Liver (tissue), 8 donors: ENCODE measurements at regions not wholly inside any gene's neighbourhood (a gene's known extent, or its start where the extent isn't known, plus 50 kb on each side); places are given as distances from the start of the nearest gene placed in this dataset.

Experiments
- DNase-seq: peaks from one replicate; pipeline ENCODE4 v3.0.0-alpha.2; 2017; ENCODE audit warnings: low spot score
- H3K27ac ChIP-seq, 2 donors: one replicate each; pipeline ENCODE4 v1.7.0; 2013; ENCODE audit warnings: inconsistent platforms in 2 of 2, low read length in 2 of 2, control low read depth in 1 of 2, low read depth in 1 of 2, mild to moderate bottlenecking in 1 of 2
- H3K27me3 ChIP-seq, 4 donors: one replicate each; pipeline versions ENCODE4 v1.6.1 to v1.7.0; 2013; ENCODE audit warnings: low read length in 3 of 4, inconsistent platforms in 1 of 4, mild to moderate bottlenecking in 1 of 4, moderate library complexity in 1 of 4; ENCODE audit not compliant: control insufficient read depth in 4 of 4, insufficient read depth in 4 of 4
- H3K36me3 ChIP-seq, 4 donors: one replicate each; pipeline versions ENCODE4 v1.6.1 to v1.7.0; 2013; ENCODE audit warnings: low read length in 3 of 4, mild to moderate bottlenecking in 3 of 4, low read depth in 1 of 4, moderate library complexity in 1 of 4; ENCODE audit not compliant: control insufficient read depth in 4 of 4, insufficient read depth in 3 of 4
- H3K4me1 ChIP-seq, 4 donors: one replicate each; pipeline versions ENCODE4 v1.6.1 to v1.7.0; 2013; ENCODE audit warnings: low read length in 3 of 4, mild to moderate bottlenecking in 3 of 4, moderate library complexity in 1 of 4; ENCODE audit not compliant: control insufficient read depth in 4 of 4, insufficient read depth in 4 of 4
- H3K4me3 ChIP-seq, 3 donors: one replicate each; pipeline versions ENCODE4 v1.6.1 to v1.7.0; 2013; ENCODE audit warnings: low read length in 3 of 3, control low read depth in 1 of 3, low read depth in 1 of 3, mild to moderate bottlenecking in 1 of 3
- H3K9ac ChIP-seq, 2 donors: one replicate each; pipeline ENCODE4 v1.7.0; 2013; ENCODE audit warnings: low read length in 2 of 2, mild to moderate bottlenecking in 2 of 2, moderate library complexity in 2 of 2, control low read depth in 1 of 2, low read depth in 1 of 2
- H3K9me3 ChIP-seq, 4 donors: one replicate each; pipeline versions ENCODE4 v1.6.1 to v1.7.0; 2013; ENCODE audit warnings: low read length in 3 of 4; ENCODE audit not compliant: control insufficient read depth in 4 of 4
- ATF3 ChIP-seq: IDR thresholded peaks from 2 replicates; pipeline ENCODE4 v1.6.1; 2016; ENCODE audit warnings: antibody characterized with exemption
- EGR1 ChIP-seq, 2 donors: IDR thresholded peaks; 2 replicates each; pipeline ENCODE4 v1.6.1; 2016 to 2018; ENCODE audit warnings: antibody characterized with exemption in 2 of 2, low read depth in 2 of 2
- FOXA1 ChIP-seq: IDR thresholded peaks from 2 replicates; pipeline ENCODE4 v1.6.1; 2016; ENCODE audit warnings: antibody characterized with exemption
- FOXA2 ChIP-seq: IDR thresholded peaks from 2 replicates; pipeline ENCODE4 v1.6.1; 2016; ENCODE audit warnings: antibody characterized with exemption
- GABPA ChIP-seq, 2 donors: IDR thresholded peaks in 1 of 2; conservative IDR thresholded peaks in 1 of 2; 2 replicates each; pipeline ENCODE4 v1.6.1; 2016; ENCODE audit warnings: antibody characterized with exemption in 2 of 2, mild to moderate bottlenecking in 1 of 2, moderate library complexity in 1 of 2
- HNF4A ChIP-seq, 2 donors: conservative IDR thresholded peaks; 2 replicates each; pipeline ENCODE4 v1.6.1; 2016; ENCODE audit warnings: antibody characterized with exemption in 2 of 2, mild to moderate bottlenecking in 2 of 2
- HNF4G ChIP-seq: IDR thresholded peaks from 2 replicates; pipeline ENCODE4 v1.6.1; 2016; ENCODE audit warnings: antibody characterized with exemption
- JUND ChIP-seq, 2 donors: IDR thresholded peaks; 2 replicates each; pipeline ENCODE4 v1.6.1; 2016; ENCODE audit warnings: antibody characterized with exemption in 2 of 2
- MAX ChIP-seq: IDR thresholded peaks from 2 replicates; pipeline ENCODE4 v1.6.1; 2016; ENCODE audit warnings: antibody characterized with exemption
- NR2F2 ChIP-seq: IDR thresholded peaks from 2 replicates; pipeline ENCODE4 v1.6.1; 2016; ENCODE audit warnings: antibody characterized with exemption
- RAD21 ChIP-seq, 2 donors: IDR thresholded peaks; 2 replicates each; pipeline ENCODE4 v1.6.1; 2016; ENCODE audit warnings: antibody characterized with exemption in 2 of 2, mild to moderate bottlenecking in 2 of 2
- RXRA ChIP-seq, 2 donors: IDR thresholded peaks; 2 replicates each; pipeline ENCODE4 v1.6.1; 2017 to 2018; ENCODE audit warnings: antibody characterized with exemption in 2 of 2, mild to moderate bottlenecking in 1 of 2
- SP1 ChIP-seq: IDR thresholded peaks from 2 replicates; pipeline ENCODE4 v1.6.1; 2018; ENCODE audit warnings: antibody characterized with exemption, mild to moderate bottlenecking
- TAF1 ChIP-seq: conservative IDR thresholded peaks from 2 replicates; pipeline ENCODE4 v1.6.1; 2016; ENCODE audit warnings: antibody characterized with exemption, mild to moderate bottlenecking
- YY1 ChIP-seq: IDR thresholded peaks from 2 replicates; pipeline ENCODE4 v1.6.1; 2016; ENCODE audit warnings: antibody characterized with exemption, mild to moderate bottlenecking
- WGBS: extraction: QIAGEN DNeasy Blood & Tissue Kit; methylation state at CpG from one replicate; pipeline ENCODE4 v1.1.7; 2013; 5-methylcytosine and 5-hydroxymethylcytosine counted together
- TF ChIP-seq, protein P1 (sequence below): IDR thresholded peaks from 2 replicates; pipeline ENCODE4 v1.6.1; 2016; ENCODE audit warnings: antibody characterized with exemption
- TF ChIP-seq, protein P2 (sequence below): fragments of 150-350 bp; IDR thresholded peaks from 2 replicates; pipeline ENCODE4 v1.5.1; 2017; ENCODE audit warnings: improper control_type of control experiment, low read depth, low read length; ENCODE audit not compliant: missing input control
- TF ChIP-seq, protein P3 (sequence below): IDR thresholded peaks from 2 replicates; pipeline ENCODE4 v1.6.1; 2016; ENCODE audit warnings: antibody characterized with exemption, mild to moderate bottlenecking
- donor health status: healthy.
- donor health status: healthy.
- donor health status: healthy.
- donor health status: healthy.
- donor health status: healthy.

DNA sequence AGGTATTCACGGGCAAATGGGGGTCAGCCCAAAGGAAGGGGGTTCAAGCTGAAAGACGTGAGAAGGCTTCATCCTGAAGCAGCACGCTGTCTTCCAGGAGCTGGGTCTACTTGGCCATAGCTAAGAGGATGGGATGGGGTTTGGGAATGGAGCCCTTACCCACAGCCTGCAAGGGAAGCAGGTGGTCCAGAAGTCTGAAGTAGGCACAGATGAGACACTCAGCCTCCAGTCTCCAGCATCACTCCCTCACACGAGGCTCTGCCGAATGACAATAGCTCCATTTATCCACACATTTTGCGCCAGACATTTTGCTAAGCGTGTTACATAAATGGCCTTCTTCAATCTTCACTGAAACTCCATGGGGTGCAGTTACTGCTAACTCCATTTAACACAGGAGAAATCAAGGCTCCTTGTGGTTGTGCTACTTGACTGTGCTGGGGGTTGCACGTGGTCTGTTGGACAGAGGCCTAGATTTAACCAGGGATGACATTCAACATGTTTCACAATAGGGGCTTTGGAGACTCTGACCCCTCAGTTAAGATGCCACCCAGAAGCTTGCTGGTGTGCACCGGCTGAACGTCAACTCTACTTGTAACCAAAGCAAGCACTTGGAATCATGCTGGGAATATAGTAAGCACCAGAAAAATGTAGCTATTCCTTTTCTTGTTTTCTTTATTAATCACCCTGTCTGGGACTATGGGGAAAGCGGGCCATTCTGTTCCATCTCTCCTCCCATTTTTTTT, 85.3 kb downstream of the FAM241B start:
- Histone ChIP-seq H3K4me1 (peaks cover 0 to 9% (median 2%) of the 10 kb centered on the region in 4 donors), H3K9ac (no peak overlapping the region), H3K36me3 (no peaks in the 10 kb centered on the region), H3K9me3 (no peaks in the 10 kb centered on the region), H3K27ac (no peak overlapping the region), H3K4me3 (no peak overlapping the region), H3K27me3 (no peaks in the 10 kb centered on the region)
- TF ChIP-seq, protein P1, sequence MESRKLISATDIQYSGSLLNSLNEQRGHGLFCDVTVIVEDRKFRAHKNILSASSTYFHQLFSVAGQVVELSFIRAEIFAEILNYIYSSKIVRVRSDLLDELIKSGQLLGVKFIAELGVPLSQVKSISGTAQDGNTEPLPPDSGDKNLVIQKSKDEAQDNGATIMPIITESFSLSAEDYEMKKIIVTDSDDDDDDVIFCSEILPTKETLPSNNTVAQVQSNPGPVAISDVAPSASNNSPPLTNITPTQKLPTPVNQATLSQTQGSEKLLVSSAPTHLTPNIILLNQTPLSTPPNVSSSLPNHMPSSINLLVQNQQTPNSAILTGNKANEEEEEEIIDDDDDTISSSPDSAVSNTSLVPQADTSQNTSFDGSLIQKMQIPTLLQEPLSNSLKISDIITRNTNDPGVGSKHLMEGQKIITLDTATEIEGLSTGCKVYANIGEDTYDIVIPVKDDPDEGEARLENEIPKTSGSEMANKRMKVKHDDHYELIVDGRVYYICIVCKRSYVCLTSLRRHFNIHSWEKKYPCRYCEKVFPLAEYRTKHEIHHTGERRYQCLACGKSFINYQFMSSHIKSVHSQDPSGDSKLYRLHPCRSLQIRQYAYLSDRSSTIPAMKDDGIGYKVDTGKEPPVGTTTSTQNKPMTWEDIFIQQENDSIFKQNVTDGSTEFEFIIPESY = no peak
- TF ChIP-seq HNF4A (conservative IDR thresholded peaks at IDR 0.05) = peak in 1 of 2 donors; percentile 7
- no peak for TF ChIP-seq YY1
- 76% methylated on average over 11 of the region's 11 CpGs for WGBS
- no peak for DNase-seq

DNA sequence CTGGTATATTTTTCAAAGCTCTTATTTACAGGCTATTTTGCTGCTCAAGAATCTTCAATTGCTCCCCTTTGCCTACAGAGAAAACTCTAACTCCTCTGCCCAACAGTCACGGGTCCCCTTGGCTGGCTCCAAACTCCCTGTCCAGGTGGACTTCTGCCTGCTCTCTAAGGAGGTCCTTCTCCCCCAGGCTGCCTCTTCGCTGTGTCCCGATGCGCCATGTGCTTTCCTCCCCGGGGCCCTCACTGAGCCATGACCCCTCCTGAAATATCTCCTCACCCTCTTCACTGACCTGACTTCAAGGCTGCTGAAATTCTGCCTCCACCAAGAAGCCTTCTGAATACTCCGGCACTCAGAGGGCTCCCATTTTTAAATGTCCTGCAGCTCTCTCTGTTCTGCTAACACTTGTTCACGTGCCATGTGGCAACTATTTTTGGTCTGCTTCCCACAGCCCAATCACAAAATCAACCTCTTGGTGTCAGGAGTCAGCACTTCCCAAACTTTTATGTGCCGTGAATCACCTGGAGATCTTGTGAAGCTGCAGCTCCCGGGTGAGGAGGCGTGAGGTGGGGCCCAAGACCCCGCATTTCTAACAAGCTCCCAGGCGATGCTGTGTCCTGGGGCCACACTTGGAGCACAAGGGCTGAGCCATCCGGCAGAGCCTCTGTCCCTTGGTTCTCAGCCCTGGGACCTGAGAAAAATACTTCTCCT, 85.7 kb upstream of the COL13A1 start:
- WGBS = 79% methylated on average over 13 of the region's 13 CpGs
- no peak overlapping the region for H3K9ac ChIP-seq

More for the DNA sequence above, 85.7 kb upstream of the COL13A1 start:
- no peak for DNase-seq
- no peak overlapping the region for H3K27ac ChIP-seq
- TF ChIP-seq SP1 = no peak
- no peak for TF ChIP-seq GABPA (IDR thresholded peaks at IDR 0.05 in 1 of 2, conservative IDR thresholded peaks at IDR 0.05 in 1 of 2)
- TF ChIP-seq, protein P2, sequence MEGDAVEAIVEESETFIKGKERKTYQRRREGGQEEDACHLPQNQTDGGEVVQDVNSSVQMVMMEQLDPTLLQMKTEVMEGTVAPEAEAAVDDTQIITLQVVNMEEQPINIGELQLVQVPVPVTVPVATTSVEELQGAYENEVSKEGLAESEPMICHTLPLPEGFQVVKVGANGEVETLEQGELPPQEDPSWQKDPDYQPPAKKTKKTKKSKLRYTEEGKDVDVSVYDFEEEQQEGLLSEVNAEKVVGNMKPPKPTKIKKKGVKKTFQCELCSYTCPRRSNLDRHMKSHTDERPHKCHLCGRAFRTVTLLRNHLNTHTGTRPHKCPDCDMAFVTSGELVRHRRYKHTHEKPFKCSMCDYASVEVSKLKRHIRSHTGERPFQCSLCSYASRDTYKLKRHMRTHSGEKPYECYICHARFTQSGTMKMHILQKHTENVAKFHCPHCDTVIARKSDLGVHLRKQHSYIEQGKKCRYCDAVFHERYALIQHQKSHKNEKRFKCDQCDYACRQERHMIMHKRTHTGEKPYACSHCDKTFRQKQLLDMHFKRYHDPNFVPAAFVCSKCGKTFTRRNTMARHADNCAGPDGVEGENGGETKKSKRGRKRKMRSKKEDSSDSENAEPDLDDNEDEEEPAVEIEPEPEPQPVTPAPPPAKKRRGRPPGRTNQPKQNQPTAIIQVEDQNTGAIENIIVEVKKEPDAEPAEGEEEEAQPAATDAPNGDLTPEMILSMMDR = no peak
- TF ChIP-seq NR2F2 = no peak
- TF ChIP-seq EGR1 (IDR thresholded peaks at IDR 0.05; ENCODE audit: low read depth in 2 of 2) = no peak
- TF ChIP-seq, protein P1 = no peak
- TF ChIP-seq FOXA1 = no peak
- TF ChIP-seq HNF4A (conservative IDR thresholded peaks at IDR 0.05) = no peak
- TF ChIP-seq ATF3 = no peak
- no peak for TF ChIP-seq RXRA (IDR thresholded peaks at IDR 0.05)
- no peak for TF ChIP-seq JUND (IDR thresholded peaks at IDR 0.05)
- TF ChIP-seq HNF4G = no peak
- TF ChIP-seq MAX = no peak
- TF ChIP-seq, protein P3, sequence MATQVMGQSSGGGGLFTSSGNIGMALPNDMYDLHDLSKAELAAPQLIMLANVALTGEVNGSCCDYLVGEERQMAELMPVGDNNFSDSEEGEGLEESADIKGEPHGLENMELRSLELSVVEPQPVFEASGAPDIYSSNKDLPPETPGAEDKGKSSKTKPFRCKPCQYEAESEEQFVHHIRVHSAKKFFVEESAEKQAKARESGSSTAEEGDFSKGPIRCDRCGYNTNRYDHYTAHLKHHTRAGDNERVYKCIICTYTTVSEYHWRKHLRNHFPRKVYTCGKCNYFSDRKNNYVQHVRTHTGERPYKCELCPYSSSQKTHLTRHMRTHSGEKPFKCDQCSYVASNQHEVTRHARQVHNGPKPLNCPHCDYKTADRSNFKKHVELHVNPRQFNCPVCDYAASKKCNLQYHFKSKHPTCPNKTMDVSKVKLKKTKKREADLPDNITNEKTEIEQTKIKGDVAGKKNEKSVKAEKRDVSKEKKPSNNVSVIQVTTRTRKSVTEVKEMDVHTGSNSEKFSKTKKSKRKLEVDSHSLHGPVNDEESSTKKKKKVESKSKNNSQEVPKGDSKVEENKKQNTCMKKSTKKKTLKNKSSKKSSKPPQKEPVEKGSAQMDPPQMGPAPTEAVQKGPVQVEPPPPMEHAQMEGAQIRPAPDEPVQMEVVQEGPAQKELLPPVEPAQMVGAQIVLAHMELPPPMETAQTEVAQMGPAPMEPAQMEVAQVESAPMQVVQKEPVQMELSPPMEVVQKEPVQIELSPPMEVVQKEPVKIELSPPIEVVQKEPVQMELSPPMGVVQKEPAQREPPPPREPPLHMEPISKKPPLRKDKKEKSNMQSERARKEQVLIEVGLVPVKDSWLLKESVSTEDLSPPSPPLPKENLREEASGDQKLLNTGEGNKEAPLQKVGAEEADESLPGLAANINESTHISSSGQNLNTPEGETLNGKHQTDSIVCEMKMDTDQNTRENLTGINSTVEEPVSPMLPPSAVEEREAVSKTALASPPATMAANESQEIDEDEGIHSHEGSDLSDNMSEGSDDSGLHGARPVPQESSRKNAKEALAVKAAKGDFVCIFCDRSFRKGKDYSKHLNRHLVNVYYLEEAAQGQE = no peak
- TF ChIP-seq FOXA2 = no peak
- no peak for TF ChIP-seq TAF1
- no peak for TF ChIP-seq YY1
- TF ChIP-seq RAD21 (IDR thresholded peaks at IDR 0.05) = no peak
- no peak overlapping the region for H3K4me3 ChIP-seq
- peaks cover 0 to 9% (median 2%) of the 10 kb centered on the region in 4 donors for H3K4me1 ChIP-seq
- H3K9me3 ChIP-seq = no peaks in the 10 kb centered on the region
- no peaks in the 10 kb centered on the region for H3K36me3 ChIP-seq
- no peaks in the 10 kb centered on the region for H3K27me3 ChIP-seq
